ENCODE measurements at regions not wholly inside any gene's neighbourhood (a gene's known extent, or its start where the extent isn't known, plus 50 kb on each side); places are given as distances from the start of the nearest gene placed in this dataset.

GRCh38 chr18:41587976-41588375 is 367.1 kb upstream of the PIK3C3 start:
- no peak overlapping the region for H3K9ac ChIP-seq (ENCODE audit: low read length)
- intact Hi-C loops (cut with micrococcal nuclease): no loop called here
- H3K9me3 ChIP-seq (ENCODE audit: low read length): no peaks in the 10 kb centered on the region
- no peaks in the 10 kb centered on the region for H3K4me1 ChIP-seq (ENCODE audit: insufficient read depth, low read length)
- ChIA-PET POLR2A (ENCODE audit: unreplicated experiment) (no interaction called here), CTCF (no interaction called here)
- H3K27me3 ChIP-seq (ENCODE audit: low read length): no peaks in the 10 kb centered on the region
- no peak overlapping the region for H3K4me2 ChIP-seq (ENCODE audit: low read length)
- H4K20me1 ChIP-seq (ENCODE audit: low read length): no peaks in the 10 kb centered on the region
- no peaks in the 10 kb centered on the region for H3F3A ChIP-seq (ENCODE audit: low read length, unreplicated experiment)
- H2AFZ ChIP-seq (ENCODE audit: low read length): no peak overlapping the region
- H3K36me3 ChIP-seq (ENCODE audit: low read depth, low read length): no peaks in the 10 kb centered on the region
- H3K9me2 ChIP-seq (replicated peaks; ENCODE audit: low read length): no peaks in the 10 kb centered on the region
- H3K27ac ChIP-seq (ENCODE audit: low read length): no peak overlapping the region
- TF ChIP-seq CTCF (conservative IDR thresholded peaks at IDR 0.05; ENCODE audit: low read depth, low read length) (no peak), EZH2phosphoT487 (IDR thresholded peaks at IDR 0.05; ENCODE audit: borderline replicate concordance, low read length) (no peak), EZH2 (IDR thresholded peaks at IDR 0.05; ENCODE audit: low read length, unreplicated experiment) (no peak)
- no peak for ATAC-seq
- H3K4me3 ChIP-seq (ENCODE audit: low read length): no peak overlapping the region
- H3K79me2 ChIP-seq (ENCODE audit: low read length): no peaks in the 10 kb centered on the region
- BruUV-seq (replicated peaks): no TSS peak
- no peak for DNase-seq

GRCh38 chr18:41585512-41585911 is 369.5 kb upstream of the PIK3C3 start:
- no peaks in the 10 kb centered on the region for H3K79me2 ChIP-seq (ENCODE audit: low read length)
- no peak overlapping the region for H3K27ac ChIP-seq (ENCODE audit: low read length)
- no peaks in the 10 kb centered on the region for H3K36me3 ChIP-seq (ENCODE audit: low read depth, low read length)
- intact Hi-C loops (cut with micrococcal nuclease): no loop called here
- H3K9me2 ChIP-seq (replicated peaks; ENCODE audit: low read length): no peaks in the 10 kb centered on the region
- no peak overlapping the region for H2AFZ ChIP-seq (ENCODE audit: low read length)
- ChIA-PET CTCF (no interaction called here), POLR2A (ENCODE audit: unreplicated experiment) (no interaction called here)
- ATAC-seq: no peak
- DNase-seq: no peak
- no peak for TF ChIP-seq CTCF (conservative IDR thresholded peaks at IDR 0.05; ENCODE audit: low read depth, low read length)
- no peak for TF ChIP-seq EZH2 (IDR thresholded peaks at IDR 0.05; ENCODE audit: low read length, unreplicated experiment)
- TF ChIP-seq EZH2phosphoT487 (IDR thresholded peaks at IDR 0.05; ENCODE audit: borderline replicate concordance, low read length): no peak
- H3K9me3 ChIP-seq (ENCODE audit: low read length): no peaks in the 10 kb centered on the region
- no peaks in the 10 kb centered on the region for H3K27me3 ChIP-seq (ENCODE audit: low read length)
- H3K4me3 ChIP-seq (ENCODE audit: low read length): no peak overlapping the region
- BruUV-seq (replicated peaks): no TSS peak
- H3F3A ChIP-seq (ENCODE audit: low read length, unreplicated experiment): no peaks in the 10 kb centered on the region
- H3K9ac ChIP-seq (ENCODE audit: low read length): no peak overlapping the region
- no peaks in the 10 kb centered on the region for H3K4me1 ChIP-seq (ENCODE audit: insufficient read depth, low read length)
- no peaks in the 10 kb centered on the region for H4K20me1 ChIP-seq (ENCODE audit: low read length)
- no peak overlapping the region for H3K4me2 ChIP-seq (ENCODE audit: low read length)

- Histone ChIP-seq H4K20me1 (ENCODE audit: low read length) (no peaks in the 10 kb centered on the region), H3K9me3 (ENCODE audit: low read length) (no peaks in the 10 kb centered on the region), H3K9ac (ENCODE audit: low read length) (no peak overlapping the region), H3K4me1 (ENCODE audit: insufficient read depth, low read length) (no peaks in the 10 kb centered on the region), H3K9me2 (replicated peaks; ENCODE audit: low read length) (no peaks in the 10 kb centered on the region), H3K4me2 (ENCODE audit: low read length) (no peak overlapping the region), H3K79me2 (ENCODE audit: low read length) (no peaks in the 10 kb centered on the region), H2AFZ (ENCODE audit: low read length) (no peak overlapping the region), H3K36me3 (ENCODE audit: low read depth, low read length) (no peaks in the 10 kb centered on the region), H3K27ac (ENCODE audit: low read length) (no peak overlapping the region), H3F3A (ENCODE audit: low read length, unreplicated experiment) (no peaks in the 10 kb centered on the region), H3K27me3 (ENCODE audit: low read length) (no peaks in the 10 kb centered on the region), H3K4me3 (ENCODE audit: low read length) (no peak overlapping the region)
- ChIA-PET CTCF (no interaction called here), POLR2A (ENCODE audit: unreplicated experiment) (no interaction called here)
- BruUV-seq (replicated peaks): no TSS peak
- no peak for DNase-seq
- intact Hi-C loops (cut with micrococcal nuclease): no loop called here
- ATAC-seq: no peak
- TF ChIP-seq EZH2 (IDR thresholded peaks at IDR 0.05; ENCODE audit: low read length, unreplicated experiment) (no peak), EZH2phosphoT487 (IDR thresholded peaks at IDR 0.05; ENCODE audit: borderline replicate concordance, low read length) (no peak), CTCF (conservative IDR thresholded peaks at IDR 0.05; ENCODE audit: low read depth, low read length) (no peak)
Observed at GRCh38 chr18:41579185-41579584, 375.8 kb upstream of the PIK3C3 start.
